ENCODE measurements at regions not wholly inside any gene's neighbourhood (a gene's known extent, or its start where the extent isn't known, plus 50 kb on each side); places are given as distances from the start of the nearest gene placed in this dataset.
"Not testable (repeated sequence)": the region's sequence is repeated elsewhere in the genome, so short reads cannot be mapped to it uniquely, and the experiment has no call there.

GRCh38 chr7:81272176-81272575 lies 353.3 kb upstream of the SEMA3C start:
- DNase-seq: no peak

DNA sequence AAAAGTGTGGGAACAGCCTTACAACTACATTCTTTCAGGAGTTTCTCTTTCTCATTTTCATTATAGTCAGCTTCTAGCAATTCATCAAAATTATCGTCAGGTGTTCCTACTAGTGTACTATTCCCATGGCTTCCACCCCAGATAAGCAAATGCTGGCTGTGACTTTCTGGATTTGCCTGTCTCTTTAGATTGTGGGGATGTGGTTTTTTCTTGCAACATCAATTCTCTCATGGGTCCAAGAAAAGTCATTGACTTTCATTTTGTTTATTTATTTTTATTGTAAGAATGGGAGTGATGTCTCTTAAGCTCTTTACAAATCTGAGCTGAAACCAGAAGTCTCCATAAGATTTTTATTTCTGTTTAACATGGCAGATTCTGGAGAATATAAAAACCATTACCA lies 349.7 kb upstream of the SEMA3C start:
- no peak for DNase-seq

DNA sequence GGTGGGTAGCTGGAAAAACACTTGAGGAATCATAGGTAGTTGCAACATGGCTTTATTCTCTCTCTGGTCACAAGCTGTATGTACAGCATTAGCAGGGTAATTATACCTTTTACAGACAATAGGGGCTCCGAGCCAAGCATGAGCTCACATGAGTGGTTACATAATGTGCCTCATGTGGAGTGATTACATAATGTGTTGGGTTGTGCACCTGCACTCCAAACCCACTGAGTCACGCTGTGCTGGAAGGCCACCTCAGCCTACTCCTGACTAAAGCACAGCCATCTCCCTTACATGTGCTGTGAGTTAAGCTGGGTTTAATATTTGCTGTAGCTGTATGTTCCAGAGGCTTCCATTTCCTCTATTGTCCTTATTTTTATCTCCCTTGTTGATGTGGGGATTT lies 348.7 kb upstream of the SEMA3C start:
- DNase-seq: peak; percentile 72

GRCh38 chr7:81264116-81264515 lies 345.3 kb upstream of the SEMA3C start:
- DNase-seq: peak; percentile 30

GRCh38 chr7:81260152-81260551 lies 341.3 kb upstream of the SEMA3C start:
- no peak for DNase-seq

DNA sequence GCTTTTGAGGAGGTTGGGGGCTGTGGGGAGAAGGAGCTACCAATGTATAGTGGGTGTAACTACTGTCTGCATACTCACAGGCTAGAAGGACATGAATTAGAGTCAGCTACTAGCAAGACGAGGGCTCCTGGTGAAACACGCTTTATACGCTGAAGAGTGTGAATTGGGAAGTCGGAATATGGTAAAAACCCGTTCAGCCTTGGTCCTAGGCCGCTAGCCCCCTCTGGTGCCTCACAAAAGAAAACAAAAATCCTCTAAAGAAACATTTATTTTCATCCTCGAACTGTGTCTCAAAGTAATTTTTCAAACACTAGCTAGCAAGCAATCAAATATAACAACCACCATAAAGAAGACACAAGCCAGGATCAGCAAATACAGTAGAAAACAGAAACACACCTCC lies 338.1 kb upstream of the SEMA3C start:
- no peak for DNase-seq

DNA sequence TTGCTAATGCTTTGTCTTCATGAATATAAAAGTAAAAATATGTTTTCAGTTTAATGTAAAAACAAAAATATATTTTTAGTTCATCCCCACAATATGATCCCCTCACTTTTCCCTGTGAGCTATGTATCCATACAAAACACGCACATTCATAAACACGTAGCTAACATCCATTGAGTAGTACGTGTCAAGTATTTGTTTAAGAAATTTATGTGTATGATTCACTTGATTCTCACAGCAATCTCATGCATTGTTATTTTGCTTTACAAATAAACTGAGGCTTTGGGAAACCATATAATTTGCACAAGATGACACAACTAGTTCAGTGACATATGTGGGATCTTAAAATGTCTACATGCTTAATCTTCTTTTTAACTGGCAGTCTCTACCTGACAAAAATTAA lies 329.6 kb upstream of the SEMA3C start:
- DNase-seq: no peak

DNA sequence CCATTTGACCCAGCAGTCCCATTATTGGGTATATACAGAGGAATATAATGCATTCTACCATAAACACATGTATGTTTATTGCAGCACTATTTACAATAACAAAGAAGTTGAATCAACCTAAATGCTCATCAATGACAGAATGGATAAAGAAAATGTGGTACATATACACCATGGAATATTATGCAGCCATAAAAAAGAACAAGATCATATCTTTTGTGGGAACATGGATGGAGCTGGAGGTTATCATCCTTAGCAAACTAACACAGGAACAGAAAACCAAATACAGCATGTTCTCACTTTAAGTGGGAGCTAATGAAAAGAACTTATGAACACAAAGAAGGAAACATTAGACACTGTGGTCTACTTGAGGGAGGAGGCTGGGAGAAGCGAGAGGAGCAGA lies 328.5 kb upstream of the SEMA3C start:
- DNase-seq: not testable (repeated sequence)

DNA sequence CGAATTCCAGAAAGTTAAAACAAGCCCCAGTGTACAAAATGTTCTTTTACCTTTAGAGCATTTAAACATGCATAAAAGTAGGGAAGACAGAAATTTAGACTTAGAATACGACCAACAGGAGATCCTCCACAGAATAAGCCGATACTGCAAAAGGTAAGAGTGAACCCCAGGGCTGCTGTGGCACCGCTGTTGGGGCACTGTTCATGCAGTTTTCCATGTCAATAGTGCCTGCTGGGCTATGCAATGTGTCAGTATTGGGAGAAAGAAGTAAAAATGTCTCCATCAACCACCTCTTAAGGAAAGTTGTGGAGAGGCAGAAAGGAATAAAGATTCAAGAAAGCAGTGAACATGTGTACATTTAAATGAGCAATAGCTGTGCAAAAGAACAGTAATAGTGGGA lies 326.5 kb upstream of the SEMA3C start:
- DNase-seq: no peak

DNA sequence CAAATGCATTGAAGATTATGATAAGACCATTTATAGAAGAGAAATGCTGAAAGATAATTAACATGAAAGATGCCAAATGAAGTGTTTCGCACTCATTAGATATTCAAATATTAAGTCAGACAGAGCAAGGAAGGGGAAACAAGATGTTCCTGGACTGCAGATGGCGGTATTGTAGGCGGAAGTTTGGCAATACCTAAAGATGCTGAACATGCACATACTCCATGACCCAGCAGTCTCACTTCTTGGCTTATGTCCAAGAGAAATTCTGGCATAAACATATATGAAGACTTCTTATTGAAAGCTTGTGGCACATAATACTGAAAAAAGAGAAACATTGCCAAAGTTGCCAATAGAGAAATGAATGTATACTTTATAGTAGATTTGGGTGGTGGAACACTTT lies 325.4 kb upstream of the SEMA3C start:
- DNase-seq: no peak

DNA sequence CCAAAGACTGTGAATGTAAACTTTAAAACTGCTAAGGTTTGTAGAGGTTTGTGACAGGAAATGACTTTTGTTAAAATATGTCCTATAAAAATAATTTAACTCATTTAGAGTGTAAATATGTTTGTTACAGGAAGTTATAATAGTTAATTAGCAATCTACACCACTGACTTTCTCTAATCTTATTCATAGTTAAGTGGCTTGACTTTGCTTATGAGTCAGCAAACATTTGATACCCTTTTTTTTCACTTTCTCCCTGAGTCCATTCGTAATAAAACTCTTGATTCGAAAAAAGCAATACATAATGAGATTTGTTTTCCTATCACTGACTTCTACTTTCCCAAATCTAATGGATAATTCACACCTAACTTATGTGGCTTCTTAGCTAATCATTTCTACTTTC lies 317.7 kb upstream of the SEMA3C start:
- no peak for DNase-seq

DNA sequence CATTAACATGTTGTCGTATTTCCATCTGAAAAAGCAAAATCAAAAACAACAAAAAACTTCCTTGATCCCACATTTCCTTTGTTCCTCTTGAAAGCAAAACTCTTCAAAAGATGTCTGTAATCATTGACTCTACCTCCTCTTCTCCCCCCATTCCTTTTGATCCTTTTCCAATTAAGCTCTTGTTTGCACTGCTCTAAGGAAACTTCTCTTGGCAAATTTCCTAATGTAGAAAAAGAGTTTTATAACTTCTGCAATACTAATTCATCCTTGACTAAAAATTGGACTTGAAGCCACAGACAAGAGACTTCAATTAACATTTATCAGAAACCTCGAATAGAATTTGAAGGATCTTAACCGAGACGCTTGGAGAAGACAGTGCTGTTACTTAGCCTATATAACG lies 317.1 kb upstream of the SEMA3C start:
- DNase-seq: no peak

DNA sequence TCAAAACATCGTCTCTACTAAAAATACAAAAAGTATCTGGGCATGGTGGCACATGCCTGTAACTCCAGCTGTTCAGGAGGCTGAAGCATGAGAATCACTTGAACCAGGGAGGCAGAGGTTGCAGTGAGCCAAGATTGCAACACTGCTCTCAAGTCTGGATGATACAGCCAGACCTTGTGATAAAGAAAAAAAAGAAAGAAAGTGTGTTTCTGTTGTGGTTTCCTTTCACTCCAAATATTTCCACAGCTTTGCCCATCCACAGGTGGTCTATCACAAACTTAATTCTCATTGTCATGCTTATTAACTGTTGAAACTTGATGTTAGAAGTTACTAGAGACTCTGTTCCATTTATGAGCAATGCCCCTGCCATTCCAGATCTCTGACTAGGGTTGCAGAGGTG lies 316.0 kb upstream of the SEMA3C start:
- no peak for DNase-seq

DNA sequence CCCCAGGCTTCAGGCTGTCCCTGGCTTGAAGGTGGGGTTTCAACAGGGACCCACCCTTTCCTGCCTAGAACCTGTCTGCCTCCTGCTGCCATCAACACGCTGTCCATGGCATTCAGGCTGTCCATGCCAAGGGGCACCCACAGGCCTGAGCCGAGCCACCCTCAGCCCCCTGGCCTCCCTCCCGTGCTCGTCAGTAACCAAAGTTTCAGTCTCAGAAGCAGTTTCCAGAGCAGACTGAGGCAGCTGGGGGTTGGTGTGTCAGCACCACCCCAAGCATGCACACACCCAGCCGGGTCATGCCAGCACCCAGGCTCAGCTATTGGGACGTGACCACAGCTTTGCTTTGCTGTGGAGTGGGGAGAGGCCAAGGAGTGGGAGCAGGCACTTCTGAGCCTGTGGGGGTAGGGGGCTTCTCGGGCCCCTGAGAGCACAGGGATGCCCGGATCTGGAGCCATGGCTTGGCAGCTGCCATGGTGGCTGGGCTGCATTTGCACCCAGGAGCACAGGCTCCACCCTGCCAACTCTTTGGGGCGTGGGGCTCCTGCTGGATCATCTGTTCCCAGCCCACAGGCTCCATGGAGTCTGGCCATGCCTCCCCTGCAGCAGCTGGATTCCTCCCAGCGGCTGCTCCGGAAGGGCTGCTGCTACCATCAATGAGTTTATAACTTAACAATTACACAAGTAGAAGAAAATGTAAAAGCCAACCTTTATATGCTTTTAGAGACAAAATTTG lies 314.5 kb upstream of the SEMA3C start:
- no peak for DNase-seq

GRCh38 chr7:81232084-81232799 lies 313.4 kb upstream of the SEMA3C start:
- peak; percentile 74 for DNase-seq

DNA sequence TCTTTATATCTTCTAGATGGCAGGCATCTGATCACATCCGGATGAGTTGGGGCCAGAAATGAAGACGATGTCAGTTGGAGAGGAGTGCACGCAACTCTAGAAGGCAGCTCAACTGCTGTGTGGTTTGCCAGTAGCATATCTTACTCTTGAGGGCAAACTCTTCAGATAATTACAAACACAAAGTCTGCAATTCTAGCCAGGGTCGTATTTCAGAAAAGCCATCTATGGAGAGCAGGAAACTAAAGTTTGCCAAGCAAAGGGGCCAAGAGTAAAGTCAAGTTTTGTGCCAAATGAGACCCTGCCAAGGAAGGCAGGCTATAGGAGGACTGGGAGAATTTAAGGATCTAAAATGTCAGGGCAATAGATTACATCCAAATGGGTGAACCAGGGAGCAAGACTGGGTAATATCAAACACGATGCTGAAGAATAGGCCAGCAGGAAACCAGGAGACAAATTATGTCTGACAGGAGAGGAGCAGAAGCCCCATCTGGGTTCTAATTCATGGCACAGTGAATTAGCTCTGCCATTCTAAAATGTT lies 312.5 kb upstream of the SEMA3C start:
- DNase-seq: no peak

DNA sequence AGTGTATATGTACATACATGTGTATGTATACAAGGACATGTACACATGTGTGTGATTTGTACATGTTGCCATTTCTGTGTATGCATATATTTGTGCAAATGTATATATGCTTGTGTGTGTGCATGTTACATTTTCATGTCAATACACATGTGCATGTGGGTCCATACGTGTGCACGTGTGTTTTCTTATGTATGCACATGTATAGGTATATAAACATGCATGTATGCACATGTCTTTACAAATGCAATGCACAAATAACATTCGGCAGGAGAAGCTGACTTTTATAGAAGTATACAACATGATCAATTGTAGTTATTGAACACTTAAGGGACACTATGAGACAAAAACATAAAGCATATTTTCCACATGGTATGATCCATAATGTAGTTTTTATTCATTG lies 307.4 kb upstream of the SEMA3C start:
- no peak for DNase-seq

DNA sequence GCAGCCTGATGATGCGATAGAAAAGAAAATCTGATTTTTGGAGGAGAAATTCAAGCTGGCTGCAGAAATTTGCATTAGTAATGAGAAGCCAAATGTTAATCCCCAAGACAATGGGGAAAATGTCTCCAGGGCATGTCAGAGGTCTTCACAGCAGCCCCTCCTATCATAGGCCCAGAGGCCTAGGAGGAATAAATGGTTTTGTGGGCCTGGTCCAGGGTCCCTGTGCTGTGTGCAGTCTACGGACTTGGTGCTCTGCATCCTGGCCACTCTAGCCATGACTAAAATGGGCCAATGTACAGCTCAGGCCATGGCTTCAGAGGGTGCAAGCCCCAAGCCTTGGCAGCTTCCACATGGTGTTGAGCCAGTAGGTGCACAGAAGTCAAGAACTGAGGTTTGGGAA lies 303.8 kb upstream of the SEMA3C start:
- not testable (repeated sequence) for DNase-seq

DNA sequence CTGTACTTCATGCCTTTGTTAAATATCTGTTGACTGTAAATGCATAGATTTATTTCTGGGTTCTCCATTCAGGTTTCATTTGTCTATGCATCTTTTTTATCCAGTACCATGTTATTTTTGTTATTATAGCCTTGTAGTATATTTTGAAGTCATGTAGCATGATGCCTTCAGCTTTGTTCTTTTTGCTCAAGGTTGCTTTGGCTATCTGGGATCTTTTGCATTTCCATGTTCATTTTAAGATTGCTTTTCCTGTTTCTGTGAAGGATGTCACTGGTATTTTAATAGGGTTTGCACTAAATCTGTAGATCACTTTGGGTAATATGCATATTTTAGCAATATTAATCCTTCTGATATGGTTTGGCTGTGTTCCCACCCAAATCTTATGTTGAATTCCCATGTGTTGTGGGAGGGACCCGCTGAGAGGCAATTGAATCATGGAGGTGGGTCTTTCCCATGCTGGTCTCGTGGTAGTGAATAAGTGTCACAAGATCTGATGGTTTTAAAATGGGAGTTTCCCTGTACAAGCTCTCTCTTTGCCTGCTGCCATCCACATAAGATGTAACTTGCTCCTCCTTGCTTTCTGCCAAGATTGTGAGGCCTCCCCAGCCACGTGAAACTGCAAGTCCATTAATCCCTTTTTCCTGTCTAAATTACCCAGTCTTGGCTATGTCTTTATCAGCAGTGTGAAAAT lies 302.8 kb upstream of the SEMA3C start:
- DNase-seq: no peak

GRCh38 chr7:81218480-81219106 lies 299.7 kb upstream of the SEMA3C start:
- no peak for DNase-seq

DNA sequence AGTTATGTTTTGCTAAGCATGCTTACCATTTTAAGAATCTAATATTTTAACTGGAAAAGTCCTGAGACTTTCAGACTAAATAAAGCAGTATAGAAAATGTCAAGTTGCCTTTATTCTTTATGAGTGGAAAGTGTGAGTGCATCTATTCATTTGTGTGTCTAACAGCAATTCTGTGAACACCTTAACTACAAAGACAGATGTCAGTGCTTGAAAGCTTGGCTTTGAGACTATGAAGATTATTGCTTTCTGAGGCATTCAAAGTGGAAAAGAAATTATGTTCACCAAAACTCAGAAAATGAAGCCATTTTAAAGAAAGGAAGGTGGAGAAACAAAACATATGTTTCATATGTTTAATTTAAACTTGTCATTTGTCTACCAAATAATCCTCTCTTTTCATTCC lies 294.5 kb upstream of the SEMA3C start:
- no peak for DNase-seq

GRCh38 chr7:81211934-81212320 lies 293.1 kb upstream of the SEMA3C start:
- no peak for DNase-seq

GRCh38 chr7:81211204-81211933 lies 292.5 kb upstream of the SEMA3C start:
- no peak for DNase-seq
